ENCODE measurements at regions not wholly inside any gene's neighbourhood (a gene's known extent, or its start where the extent isn't known, plus 50 kb on each side); places are given as distances from the start of the nearest gene placed in this dataset.
"Not testable (repeated sequence)": the region's sequence is repeated elsewhere in the genome, so short reads cannot be mapped to it uniquely, and the experiment has no call there.

DNA sequence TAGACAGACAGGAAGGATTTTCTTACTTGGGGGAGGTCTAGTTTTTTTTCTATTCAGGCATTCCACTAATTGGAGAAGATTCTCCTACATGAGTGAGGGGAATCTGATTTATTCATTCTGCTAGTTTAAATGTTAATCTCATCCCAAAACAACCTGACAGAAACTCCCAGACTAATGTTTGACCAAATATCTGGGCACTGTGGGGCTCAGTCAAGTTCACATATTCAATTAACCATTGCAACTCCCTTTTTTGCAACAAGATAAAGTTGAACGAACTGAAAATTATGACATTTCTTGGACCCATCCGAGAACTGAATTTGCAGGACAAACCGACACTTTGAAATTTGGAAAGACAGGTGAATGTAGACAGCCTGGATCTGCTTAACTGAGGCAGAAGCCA is 194.4 kb upstream of the PTER start:
- no peak for DNase-seq

DNA sequence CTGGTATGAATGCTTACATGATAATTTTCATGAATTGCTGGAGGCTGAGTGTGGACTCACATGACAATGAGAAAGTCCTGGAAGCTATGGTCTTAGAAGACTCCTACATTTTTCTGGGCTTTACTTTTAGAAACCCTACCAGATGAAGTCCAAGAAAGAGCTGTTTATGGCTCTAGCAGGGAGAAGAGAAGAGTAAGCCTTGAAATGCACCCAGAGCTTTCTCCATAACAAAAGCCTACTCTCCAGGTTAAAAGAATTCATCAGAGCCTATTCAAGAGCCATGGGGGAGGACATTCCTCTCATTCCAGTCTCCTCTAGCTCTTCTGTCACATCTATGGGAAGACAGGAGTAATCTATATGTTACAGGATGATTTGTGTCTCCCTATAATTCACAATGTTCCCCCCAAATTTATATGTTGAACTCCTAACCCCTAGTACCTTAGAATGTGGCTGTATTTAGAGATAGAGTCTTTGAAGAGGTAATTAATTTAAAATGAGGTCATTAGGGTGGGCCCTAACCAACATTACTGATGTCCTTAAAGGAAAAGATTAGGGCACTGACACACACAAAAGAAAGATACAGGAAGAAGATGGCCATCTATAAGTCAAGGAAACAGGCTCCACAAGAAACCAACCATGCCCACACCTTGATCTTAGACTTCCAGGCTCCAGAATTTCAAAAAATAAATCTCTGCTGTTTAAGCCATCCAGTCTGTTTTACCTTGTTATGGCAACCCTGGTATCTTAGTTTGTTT is 193.8 kb upstream of the PTER start:
- DNase-seq, result no peak

GRCh38 chr10:16250136-16250535 is 186.7 kb upstream of the PTER start:
- not testable (repeated sequence) for DNase-seq

- no peak for DNase-seq
Measured at GRCh38 chr10:16256336-16256735, 180.5 kb upstream of the PTER start.

DNA sequence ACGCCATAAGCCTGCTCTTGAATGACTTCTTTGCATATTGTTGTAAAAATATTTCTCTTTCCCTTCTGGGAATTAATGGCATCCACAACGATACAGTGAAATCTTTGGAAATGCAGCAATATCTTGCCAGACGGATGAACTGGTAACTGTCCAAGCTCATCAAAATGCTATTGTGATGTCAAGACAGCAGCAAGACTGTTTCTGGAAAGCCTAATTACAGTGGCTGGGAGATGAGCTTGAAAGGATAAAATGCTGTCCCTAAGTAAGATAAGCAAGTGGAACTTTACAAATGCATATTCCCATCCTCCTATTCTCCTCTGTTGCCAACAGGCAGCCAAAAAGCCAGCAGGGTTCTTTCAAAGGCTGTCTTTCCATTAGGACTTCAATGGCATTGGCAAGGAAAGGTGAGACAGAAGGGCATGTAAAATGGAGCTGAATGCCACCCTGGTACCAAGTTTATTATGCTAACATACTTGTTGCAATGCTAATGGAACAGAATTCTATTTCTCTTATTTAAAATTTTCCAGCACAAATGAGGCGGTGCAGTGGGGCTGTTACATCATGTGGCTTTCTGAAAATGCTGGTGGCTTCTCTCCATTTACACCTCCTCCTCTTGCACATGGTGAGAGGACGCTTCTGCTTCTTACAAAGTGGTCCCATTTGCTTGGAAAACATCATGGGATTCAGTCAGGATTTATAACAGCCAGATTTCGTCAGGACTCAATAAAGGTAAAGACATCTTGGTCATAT is 178.3 kb upstream of the PTER start:
- DNase-seq, result no peak

- DNase-seq, result no peak
Measured at GRCh38 chr10:16259726-16260125, 177.1 kb upstream of the PTER start.

- DNase-seq, result no peak
Measured at GRCh38 chr10:16260388-16260787, 176.4 kb upstream of the PTER start.

GRCh38 chr10:16271571-16271970 is 165.2 kb upstream of the PTER start:
- DNase-seq, result no peak

DNA sequence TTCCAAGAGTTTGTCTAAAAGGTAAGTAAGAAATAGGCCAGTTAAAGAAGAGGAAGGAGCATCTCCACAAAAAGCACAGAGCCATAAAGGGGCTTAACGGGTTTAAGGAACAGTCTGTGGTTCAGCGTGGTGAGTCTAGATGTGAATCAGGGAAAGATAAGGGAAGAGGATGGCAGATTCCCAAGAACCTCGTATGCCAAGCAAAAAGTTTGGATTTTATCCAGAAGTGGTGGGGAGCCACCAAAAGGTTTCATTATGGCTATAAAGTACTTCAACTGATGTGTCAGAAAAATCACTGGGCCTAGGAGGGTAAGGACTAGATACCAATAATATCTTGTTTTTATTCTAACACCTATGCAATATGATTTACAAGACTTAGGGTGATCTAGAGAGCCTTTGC is 161.9 kb upstream of the PTER start:
- DNase-seq, result no peak

DNA sequence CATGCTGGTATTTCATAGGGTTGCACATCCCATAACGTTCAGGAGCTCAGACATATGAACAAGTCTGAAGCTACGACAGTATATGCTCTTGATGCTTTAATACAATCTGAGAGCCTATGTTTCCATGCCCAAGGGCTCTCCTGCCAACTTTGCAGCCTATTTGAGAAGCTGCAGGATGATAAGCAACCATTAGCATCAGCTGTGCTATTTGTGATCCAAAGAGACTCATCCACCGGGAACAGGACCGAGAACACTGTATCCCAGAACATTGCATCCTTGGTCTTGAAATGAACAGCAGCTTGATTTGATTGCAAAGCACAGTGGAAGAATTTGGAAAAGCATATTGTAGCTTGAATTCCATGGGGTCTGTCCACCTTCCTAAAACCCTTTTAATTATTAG is 156.2 kb upstream of the PTER start:
- DNase-seq, result no peak

DNA sequence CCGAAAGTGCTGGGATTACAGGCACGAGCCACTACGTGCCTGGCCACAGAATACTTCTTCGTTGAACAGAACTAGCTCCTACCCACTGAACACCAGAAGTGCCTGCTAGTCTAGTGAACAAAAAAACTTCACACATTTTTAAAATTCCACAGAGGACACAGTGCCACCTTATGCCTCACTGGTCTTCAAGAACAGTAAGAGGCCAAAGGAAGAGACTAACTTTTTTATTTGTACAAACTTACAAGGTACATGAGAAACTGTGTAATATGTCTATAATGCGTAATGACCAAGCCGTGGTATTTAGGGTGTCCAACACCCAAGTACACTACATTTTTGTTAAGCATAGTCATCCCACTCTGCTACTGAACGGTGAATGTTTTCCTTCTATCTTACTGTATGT is 144.4 kb upstream of the PTER start:
- DNase-seq, result no peak

GRCh38 chr10:16297069-16297468 is 139.7 kb upstream of the PTER start:
- DNase-seq, result no peak

DNA sequence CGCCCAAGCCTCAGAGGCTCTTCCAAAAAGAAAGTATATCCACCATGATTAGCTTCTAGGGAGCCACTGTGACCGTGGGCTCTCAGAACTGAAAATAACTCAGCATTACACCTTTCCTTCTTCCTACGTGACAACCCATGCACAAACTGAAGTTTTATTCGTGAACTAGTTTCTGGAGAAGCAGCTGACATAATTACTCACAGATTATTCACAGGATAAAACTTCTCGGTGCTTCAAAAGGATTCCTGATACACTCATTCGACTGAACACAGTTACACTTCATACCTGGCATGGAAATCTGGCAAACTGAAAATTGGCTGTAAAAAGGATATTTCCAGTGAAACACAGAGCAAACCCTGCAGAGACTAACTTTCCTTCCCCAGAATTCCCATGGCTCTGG is 139.2 kb upstream of the PTER start:
- DNase-seq, result no peak

DNA sequence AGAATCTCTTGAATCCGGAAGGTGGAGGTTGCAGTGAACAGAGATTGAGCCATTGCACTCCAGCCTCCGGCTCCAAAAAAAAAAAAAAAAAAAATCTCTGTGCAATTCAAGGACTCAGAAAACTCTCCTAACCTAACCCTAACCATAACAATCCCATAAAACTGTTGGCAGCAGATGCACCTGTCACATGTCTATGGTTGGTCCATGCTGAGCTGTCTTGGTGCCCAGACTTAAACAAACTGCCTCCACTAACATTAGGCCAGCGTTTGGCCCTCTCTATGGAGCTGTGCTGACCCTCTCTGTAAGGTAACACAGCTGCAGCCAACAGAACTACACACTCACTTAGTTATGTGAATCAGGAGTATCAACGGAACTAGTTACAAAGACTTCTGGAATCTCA is 132.5 kb upstream of the PTER start:
- DNase-seq, result no peak

DNA sequence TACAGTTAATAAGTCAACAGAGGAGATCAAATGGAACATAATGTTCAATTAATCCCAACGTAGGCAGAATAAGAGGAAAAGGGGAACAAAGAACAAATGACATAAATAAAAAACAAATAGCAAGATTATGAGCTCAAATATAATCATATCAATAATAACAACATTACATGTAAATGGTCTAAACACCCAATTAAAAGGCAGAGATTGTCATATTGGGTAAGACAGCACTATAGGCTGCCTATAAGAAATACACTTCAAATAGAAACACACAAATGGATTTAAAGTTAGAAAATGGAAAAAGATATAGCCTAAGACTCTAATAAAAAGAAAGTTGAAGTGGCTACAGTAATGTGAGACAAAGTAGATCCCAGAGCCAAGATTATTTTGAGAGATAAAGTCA is 126.4 kb upstream of the PTER start:
- no peak for DNase-seq

GRCh38 chr10:16314259-16314658 is 122.6 kb upstream of the PTER start:
- DNase-seq, result no peak

- DNase-seq, result no peak
Measured at GRCh38 chr10:16316733-16317390, 119.9 kb upstream of the PTER start.

GRCh38 chr10:16341637-16342036 is 95.2 kb upstream of the PTER start:
- no peak for DNase-seq

DNA sequence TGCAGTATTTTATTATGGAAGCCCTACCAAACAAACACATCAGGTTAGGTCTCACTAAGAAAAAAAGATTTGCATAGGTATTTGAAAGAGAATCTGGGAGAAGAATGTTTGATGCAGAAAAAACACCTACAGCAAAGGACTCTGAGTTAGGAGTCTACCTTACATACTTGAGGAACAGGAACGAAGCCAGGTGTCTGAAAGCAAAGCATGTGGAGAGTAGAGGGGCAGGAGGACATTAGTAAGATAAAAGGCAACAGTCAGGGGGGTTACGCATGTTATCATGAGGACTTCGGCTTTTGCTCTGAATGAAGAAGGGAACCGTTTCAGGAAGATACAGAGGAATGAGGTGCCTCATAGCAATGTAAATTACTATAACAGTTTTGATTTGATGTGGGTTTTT is 87.9 kb upstream of the PTER start:
- no peak for DNase-seq

DNA sequence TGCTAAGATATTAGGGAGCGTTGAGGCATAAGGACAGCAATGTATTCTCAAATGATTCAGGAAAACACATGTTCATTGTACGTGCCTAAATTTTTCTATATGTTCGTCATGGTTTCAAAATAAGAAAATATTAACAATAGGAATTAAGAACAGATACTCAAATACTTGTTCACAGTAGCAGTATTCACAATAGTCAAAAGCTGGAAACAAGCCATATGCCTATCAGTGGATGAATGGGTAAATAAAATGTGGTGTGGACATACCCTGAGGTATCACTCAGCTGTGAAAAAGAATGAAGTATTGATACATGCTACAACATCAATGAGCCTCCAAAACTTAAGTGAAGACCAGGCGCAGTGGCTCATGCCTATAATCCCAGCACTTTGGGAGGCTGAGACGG is 84.7 kb upstream of the PTER start:
- no peak for DNase-seq

- no peak for DNase-seq
Measured at GRCh38 chr10:16360001-16360400, 76.8 kb upstream of the PTER start.

DNA sequence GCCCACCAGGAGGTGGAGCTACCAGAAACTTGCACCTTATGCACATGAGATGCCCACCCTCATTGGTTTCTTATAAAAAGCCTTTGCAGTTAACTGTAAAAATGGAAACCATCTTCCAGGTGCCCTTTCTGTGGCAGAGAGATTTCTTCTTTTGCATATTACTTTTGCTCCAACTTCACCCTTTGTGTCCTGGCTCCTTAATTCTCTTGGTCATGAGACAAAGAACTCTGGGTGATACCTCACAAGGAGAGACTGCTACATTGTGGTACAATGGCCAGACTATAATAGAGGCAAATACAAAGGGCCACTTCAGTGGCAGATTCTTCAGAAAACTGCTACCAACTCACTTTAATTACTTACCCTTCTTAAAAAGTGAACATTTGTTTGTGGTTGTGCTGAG is 76.4 kb upstream of the PTER start:
- DNase-seq, result no peak

DNA sequence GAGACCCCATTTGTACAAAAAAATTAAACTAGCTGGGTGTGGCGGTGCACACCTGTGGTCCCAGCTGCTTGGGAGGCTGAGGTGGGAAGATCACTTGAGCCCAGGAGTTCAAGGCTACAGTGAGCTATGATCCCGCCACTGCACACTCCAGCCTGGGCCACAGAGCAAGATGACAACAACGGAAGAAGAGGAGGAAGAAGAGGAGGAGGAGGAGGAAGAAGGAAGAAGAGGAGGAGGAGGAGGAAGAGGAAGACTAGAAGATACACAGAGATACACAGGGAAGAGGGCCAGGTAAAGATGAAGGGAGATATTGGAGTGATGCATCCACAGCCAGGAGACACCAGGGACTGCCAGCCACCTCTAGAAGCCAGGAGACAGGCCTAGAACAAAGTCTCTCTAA is 75.7 kb upstream of the PTER start:
- no peak for DNase-seq

GRCh38 chr10:16363741-16364140 is 73.1 kb upstream of the PTER start:
- DNase-seq, result no peak
